ENCODE measurements at regions not wholly inside any gene's neighbourhood (a gene's known extent, or its start where the extent isn't known, plus 50 kb on each side); places are given as distances from the start of the nearest gene placed in this dataset.
"Not testable (repeated sequence)": the region's sequence is repeated elsewhere in the genome, so short reads cannot be mapped to it uniquely, and the experiment has no call there.

DNA sequence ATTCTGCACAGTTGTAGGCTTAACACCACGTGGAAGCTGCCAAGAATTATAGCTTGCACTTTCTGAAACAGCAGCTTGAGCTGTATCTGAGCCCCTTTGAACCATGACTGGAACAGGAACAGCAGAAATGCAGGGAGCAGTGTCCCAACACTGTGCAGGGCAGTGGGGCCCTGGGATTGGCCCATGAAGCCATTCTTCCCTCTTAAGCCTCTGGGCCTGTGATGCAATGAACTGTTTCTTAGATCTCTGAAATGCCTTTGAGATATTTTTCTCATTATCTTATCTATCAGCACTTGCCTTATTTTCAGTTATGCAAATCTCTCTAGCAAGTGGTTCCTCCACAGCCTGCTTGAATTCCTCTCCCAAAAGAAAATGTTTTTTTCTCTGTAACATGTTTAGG lies 87.0 kb upstream of the MTAP start:
- TF ChIP-seq, protein P1, sequence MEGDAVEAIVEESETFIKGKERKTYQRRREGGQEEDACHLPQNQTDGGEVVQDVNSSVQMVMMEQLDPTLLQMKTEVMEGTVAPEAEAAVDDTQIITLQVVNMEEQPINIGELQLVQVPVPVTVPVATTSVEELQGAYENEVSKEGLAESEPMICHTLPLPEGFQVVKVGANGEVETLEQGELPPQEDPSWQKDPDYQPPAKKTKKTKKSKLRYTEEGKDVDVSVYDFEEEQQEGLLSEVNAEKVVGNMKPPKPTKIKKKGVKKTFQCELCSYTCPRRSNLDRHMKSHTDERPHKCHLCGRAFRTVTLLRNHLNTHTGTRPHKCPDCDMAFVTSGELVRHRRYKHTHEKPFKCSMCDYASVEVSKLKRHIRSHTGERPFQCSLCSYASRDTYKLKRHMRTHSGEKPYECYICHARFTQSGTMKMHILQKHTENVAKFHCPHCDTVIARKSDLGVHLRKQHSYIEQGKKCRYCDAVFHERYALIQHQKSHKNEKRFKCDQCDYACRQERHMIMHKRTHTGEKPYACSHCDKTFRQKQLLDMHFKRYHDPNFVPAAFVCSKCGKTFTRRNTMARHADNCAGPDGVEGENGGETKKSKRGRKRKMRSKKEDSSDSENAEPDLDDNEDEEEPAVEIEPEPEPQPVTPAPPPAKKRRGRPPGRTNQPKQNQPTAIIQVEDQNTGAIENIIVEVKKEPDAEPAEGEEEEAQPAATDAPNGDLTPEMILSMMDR (IDR thresholded peaks at IDR 0.05) = no peak
- TF ChIP-seq POLR2A (IDR thresholded peaks at IDR 0.05) = no peak
- no peaks in the 10 kb centered on the region for H3K36me3 ChIP-seq
- no peaks in the 10 kb centered on the region for H3K27me3 ChIP-seq
- H3K4me3 ChIP-seq = no peak overlapping the region
- no peak for DNase-seq
- no peaks in the 10 kb centered on the region for H3K9me3 ChIP-seq
- no peaks in the 10 kb centered on the region for H3K4me1 ChIP-seq
- intact Hi-C loops (cut with DNase I; ENCODE audit: low total_unique reads) = no loop called here
- H3K27ac ChIP-seq = no peak overlapping the region

DNA sequence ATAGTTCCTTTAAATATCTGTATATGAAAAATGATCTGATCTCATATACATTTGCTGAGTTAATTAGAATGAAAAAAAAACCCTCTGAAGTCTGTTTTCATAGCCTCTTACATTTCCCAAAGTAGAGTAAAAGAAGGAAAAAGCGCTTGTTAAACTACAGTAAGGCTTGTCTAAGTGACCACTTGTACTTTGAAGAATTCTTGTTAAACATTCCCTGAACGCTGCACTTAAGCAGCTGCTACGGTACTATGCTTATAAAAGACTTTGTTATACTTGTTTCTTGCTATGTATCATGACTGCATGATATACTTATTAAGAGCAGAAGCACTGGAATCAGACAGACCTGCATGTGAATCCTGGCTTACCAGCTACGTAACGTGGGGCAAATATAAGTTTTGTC lies 81.7 kb upstream of the MTAP start:
- Histone ChIP-seq H3K27ac (no peak overlapping the region), H3K9me3 (no peaks in the 10 kb centered on the region), H3K4me3 (no peak overlapping the region), H3K4me1 (no peaks in the 10 kb centered on the region), H3K27me3 (no peaks in the 10 kb centered on the region), H3K36me3 (no peaks in the 10 kb centered on the region)
- no peak for TF ChIP-seq POLR2A (IDR thresholded peaks at IDR 0.05)
- TF ChIP-seq, protein P1 (IDR thresholded peaks at IDR 0.05) = no peak
- intact Hi-C loops (cut with DNase I; ENCODE audit: low total_unique reads) = no loop called here
- no peak for DNase-seq

DNA sequence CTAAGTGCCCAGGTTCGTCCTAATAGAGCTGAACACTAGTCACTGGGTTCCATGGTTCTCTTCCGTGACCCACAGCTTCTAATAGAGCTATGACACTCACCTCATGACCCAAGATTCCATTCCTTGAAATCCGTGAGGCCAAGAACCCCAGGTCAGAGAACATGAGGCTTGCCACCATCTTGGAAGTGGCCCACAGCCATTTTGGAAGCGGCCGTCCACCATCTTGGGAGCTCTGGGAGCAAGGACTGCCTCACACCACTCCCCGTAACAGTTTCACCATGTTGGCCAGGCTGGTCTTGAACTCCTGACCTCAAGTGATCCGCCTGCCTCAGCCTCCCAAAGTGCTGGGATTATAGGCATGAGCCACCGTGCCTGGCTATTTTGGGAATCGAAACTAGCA lies 75.0 kb upstream of the MTAP start:
- intact Hi-C loops (cut with DNase I; ENCODE audit: low total_unique reads) = not testable (repeated sequence)

DNA sequence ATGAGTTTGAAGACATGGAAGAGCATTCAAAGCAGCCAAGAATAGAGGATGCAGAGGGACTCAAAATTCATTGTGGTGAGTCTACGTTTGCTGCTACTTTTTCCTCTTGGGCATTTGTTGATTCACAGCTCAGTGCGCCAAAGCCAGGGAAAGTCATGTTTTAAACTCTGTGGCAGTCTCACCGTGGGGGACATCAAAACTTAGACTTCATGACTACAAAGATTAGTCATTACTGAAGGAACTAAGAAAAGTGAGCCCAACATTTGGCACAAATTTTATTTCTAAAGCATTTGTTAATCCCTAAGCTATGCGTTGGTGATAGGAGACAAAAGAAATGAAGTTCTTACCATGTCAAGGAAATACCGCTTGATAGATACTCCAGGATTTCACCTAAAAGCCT lies 73.7 kb upstream of the MTAP start:
- intact Hi-C loops (cut with DNase I; ENCODE audit: low total_unique reads) = no loop called here
- Histone ChIP-seq H3K9me3 (no peaks in the 10 kb centered on the region), H3K36me3 (no peaks in the 10 kb centered on the region), H3K4me3 (no peak overlapping the region), H3K27me3 (no peaks in the 10 kb centered on the region), H3K4me1 (no peaks in the 10 kb centered on the region), H3K27ac (no peak overlapping the region)
- DNase-seq = no peak
- TF ChIP-seq, protein P1 (IDR thresholded peaks at IDR 0.05) = no peak
- no peak for TF ChIP-seq POLR2A (IDR thresholded peaks at IDR 0.05)

More for the DNA sequence above, 75.0 kb upstream of the MTAP start:
- H3K4me1 ChIP-seq, H3K27ac ChIP-seq, DNase-seq, H3K9me3 ChIP-seq, H3K4me3 ChIP-seq, H3K36me3 ChIP-seq, H3K27me3 ChIP-seq: not testable (repeated sequence)

DNA sequence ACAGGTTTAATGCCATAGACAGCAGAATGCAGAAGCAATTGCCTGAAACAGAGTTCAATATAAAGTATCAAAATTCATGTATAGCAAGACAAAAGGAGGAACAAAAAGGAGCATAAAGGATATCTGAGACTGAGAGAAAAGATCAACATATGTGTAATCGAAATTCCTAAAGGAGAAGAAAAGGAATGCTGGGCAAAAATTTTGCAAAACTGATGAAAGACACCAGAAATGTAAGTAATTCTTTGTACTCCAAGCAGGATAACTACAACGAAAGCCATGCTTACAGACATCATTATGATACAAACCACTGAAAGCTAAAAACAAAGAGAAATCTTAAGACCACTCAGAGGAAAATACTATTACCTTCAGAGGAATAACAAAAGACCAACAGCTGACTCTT lies 72.8 kb upstream of the MTAP start:
- TF ChIP-seq, protein P1 (IDR thresholded peaks at IDR 0.05) = no peak
- no peak for TF ChIP-seq POLR2A (IDR thresholded peaks at IDR 0.05)
- Histone ChIP-seq H3K4me1 (no peaks in the 10 kb centered on the region), H3K9me3 (no peaks in the 10 kb centered on the region), H3K27ac (no peak overlapping the region), H3K27me3 (no peaks in the 10 kb centered on the region), H3K4me3 (no peak overlapping the region), H3K36me3 (no peaks in the 10 kb centered on the region)
- intact Hi-C loops (cut with DNase I; ENCODE audit: low total_unique reads) = no loop called here
- no peak for DNase-seq

DNA sequence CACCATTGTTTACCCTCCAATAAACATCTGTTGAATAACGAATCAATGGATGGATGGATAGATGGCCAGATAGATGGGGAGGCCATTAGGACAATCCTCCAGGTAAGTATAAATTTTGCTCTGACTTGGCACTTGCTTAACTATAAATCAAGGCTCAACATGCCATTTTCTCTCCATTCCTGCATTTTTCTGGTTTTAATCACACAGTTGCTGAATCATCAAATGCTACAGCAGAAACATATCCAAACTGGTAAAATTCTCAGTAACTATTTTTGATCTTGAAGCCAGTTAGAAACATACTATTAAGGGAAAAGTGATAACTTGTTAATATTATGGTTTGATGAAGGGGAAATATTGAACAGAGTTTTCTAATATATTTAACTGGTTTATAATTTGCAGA lies 71.5 kb upstream of the MTAP start:
- H3K27ac ChIP-seq = no peak overlapping the region
- no peaks in the 10 kb centered on the region for H3K9me3 ChIP-seq
- DNase-seq = no peak
- no peak overlapping the region for H3K4me3 ChIP-seq
- H3K27me3 ChIP-seq = no peaks in the 10 kb centered on the region
- no peaks in the 10 kb centered on the region for H3K4me1 ChIP-seq
- no peak for TF ChIP-seq POLR2A (IDR thresholded peaks at IDR 0.05)
- no peaks in the 10 kb centered on the region for H3K36me3 ChIP-seq
- intact Hi-C loops (cut with DNase I; ENCODE audit: low total_unique reads) = no loop called here

All from uterus (tissue), 3 donors.